ENCODE measurements at regions not wholly inside any gene's neighbourhood (a gene's known extent, or its start where the extent isn't known, plus 50 kb on each side); places are given as distances from the start of the nearest gene placed in this dataset.

DNA sequence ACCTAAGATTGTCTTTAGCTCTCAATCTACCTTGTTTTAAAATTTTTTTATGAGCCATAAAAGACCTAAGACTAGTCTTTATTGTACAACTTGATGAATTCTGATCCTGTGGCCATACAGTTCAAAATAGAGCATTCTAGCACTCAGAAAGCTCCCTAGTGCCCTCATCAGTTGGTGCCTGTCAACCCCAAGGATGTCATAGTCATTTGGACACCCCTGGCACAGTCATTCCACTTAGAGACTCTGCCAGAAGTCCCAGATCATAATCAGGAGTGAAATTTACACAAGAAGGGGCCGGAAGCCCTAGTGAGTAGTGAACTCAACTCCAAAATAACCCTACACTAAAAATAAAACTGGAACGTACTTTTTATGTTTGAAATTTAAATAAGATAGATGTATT lies 80.0 kb upstream of the INSIG1 start:
- Mint-ChIP-seq H3K4me1 (no peaks in the 10 kb centered on the region), H3K4me3 (no peak overlapping the region), H3K27ac (no peak overlapping the region), H3K27me3 (peaks cover 5 to 8% of the 10 kb centered on the region in 2 donors), H3K36me3 (no peaks in the 10 kb centered on the region), H3K9me3 (no peaks in the 10 kb centered on the region)
- no peak overlapping the region for H3K4me3 ChIP-seq (ENCODE audit: low read length in 2 of 2)
- no peaks in the 10 kb centered on the region for H3K27me3 ChIP-seq (ENCODE audit: insufficient read depth, low read length)
- no peaks in the 10 kb centered on the region for H3K9me3 ChIP-seq (ENCODE audit: control insufficient read depth in 1 of 2, low read length in 2 of 2)
- DNase-seq = no peak
- intact Hi-C loops (cut with micrococcal nuclease) = no loop called here
- POLR2A ChIA-PET (ENCODE audit: partially characterized antibody) = no interaction called here
- no peaks in the 10 kb centered on the region for H3K36me3 ChIP-seq (ENCODE audit: insufficient read depth, low read length)
- H3K4me1 ChIP-seq (ENCODE audit: insufficient read depth, low read length) = no peaks in the 10 kb centered on the region
- no peak overlapping the region for H3K27ac ChIP-seq (ENCODE audit: low read depth, low read length)
- CTCF ChIA-PET (ENCODE audit: partially characterized antibody) = no interaction called here

DNA sequence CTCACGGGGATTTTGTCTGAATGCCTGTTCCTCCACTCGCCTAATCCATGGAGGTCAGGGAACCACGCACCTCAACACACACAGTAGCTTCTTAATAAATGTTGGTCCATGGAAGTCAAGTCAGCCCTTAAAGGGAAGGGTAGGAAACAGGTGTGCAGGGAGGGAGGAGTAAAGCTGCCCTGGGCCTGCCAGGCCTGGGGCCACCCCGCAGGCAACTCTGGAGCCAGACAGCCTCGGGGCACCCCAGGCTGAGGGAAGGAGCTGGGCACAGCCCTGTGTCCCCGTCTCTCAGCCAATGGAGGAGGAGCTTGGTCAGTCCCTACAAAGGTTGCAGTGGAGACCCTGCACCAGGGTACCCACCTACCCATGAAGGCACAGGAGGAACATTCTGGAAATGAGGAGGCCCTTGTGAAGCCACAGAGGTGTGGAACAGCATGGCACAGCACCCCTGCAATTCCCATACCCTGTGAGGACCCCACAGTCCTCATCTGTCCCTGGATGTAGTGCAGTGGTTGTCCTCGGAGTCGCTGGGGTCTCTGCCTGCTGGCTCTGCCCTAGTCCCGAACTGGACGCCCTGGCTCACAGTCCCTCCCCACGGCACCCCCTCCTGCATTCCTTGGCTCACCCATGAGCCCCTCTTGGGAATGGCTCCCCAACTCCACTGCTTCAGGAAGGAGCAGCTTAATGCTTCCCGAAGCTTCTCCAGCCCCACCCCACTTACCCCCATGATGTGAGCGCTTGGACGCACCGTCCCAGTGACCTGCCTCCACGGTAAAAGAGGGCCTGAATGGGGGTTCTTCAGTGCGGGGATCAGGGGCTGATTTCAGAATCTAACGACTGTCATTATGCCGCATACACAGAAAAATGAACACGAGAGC lies 79.2 kb upstream of the INSIG1 start:
- no peaks in the 10 kb centered on the region for H3K9me3 ChIP-seq (ENCODE audit: control insufficient read depth in 1 of 2, low read length in 2 of 2)
- DNase-seq = no peak
- no peaks in the 10 kb centered on the region for H3K4me1 Mint-ChIP-seq
- ChIA-PET POLR2A (ENCODE audit: partially characterized antibody) (no interaction called here), CTCF (ENCODE audit: partially characterized antibody) (interaction anchor here (2.4 kb wide), 1 partner anchor 126 kb away, joined by 7 read pairs; no protein-coding TSS in a partner anchor)
- H3K36me3 Mint-ChIP-seq = no peaks in the 10 kb centered on the region
- H3K4me3 Mint-ChIP-seq = no peak overlapping the region
- H3K27ac ChIP-seq (ENCODE audit: low read depth, low read length) = no peak overlapping the region
- intact Hi-C loops (cut with micrococcal nuclease) = no loop called here
- H3K9me3 Mint-ChIP-seq = no peaks in the 10 kb centered on the region
- no peak overlapping the region for H3K4me3 ChIP-seq (ENCODE audit: low read length in 2 of 2)
- H3K4me1 ChIP-seq (ENCODE audit: insufficient read depth, low read length) = no peaks in the 10 kb centered on the region
- no peaks in the 10 kb centered on the region for H3K36me3 ChIP-seq (ENCODE audit: insufficient read depth, low read length)
- no peak overlapping the region for H3K27ac Mint-ChIP-seq
- no peaks in the 10 kb centered on the region for H3K27me3 ChIP-seq (ENCODE audit: insufficient read depth, low read length)
- H3K27me3 Mint-ChIP-seq = peaks cover 5 to 8% of the 10 kb centered on the region in 2 donors

DNA sequence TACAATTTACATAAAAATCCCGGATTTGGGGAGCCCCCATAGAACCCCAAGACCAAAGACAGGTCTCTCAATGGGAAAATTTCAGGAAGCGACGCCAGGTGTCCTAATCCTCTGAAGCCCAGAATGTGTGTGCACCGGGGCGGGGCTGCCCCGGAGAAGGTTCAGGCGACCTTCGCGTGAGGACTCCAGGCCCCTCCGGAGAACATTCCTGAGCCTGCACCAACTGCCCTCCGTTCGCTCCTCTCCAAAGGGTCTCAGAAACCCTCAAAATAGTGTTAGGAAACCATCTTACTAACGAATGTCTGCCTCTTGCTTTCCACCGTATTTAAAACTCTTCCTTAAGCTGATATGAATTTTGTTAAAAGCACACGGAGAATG lies 78.5 kb upstream of the INSIG1 start:
- H3K36me3 Mint-ChIP-seq = no peaks in the 10 kb centered on the region
- H3K27me3 Mint-ChIP-seq = peaks cover 5 to 7% of the 10 kb centered on the region in 2 donors
- no peak overlapping the region for H3K4me3 ChIP-seq (ENCODE audit: low read length in 2 of 2)
- no peak overlapping the region for H3K4me3 Mint-ChIP-seq
- H3K27ac ChIP-seq (ENCODE audit: low read depth, low read length) = no peak overlapping the region
- no peak for DNase-seq
- H3K36me3 ChIP-seq (ENCODE audit: insufficient read depth, low read length) = no peaks in the 10 kb centered on the region
- H3K9me3 ChIP-seq (ENCODE audit: control insufficient read depth in 1 of 2, low read length in 2 of 2) = no peaks in the 10 kb centered on the region
- no peaks in the 10 kb centered on the region for H3K27me3 ChIP-seq (ENCODE audit: insufficient read depth, low read length)
- H3K9me3 Mint-ChIP-seq = no peaks in the 10 kb centered on the region
- ChIA-PET CTCF (ENCODE audit: partially characterized antibody) (interaction anchor here (2.4 kb wide), 1 partner anchor 126 kb away, joined by 7 read pairs; no protein-coding TSS in a partner anchor), POLR2A (ENCODE audit: partially characterized antibody) (no interaction called here)
- intact Hi-C loops (cut with micrococcal nuclease) = no loop called here
- no peak overlapping the region for H3K27ac Mint-ChIP-seq
- H3K4me1 Mint-ChIP-seq = no peaks in the 10 kb centered on the region
- H3K4me1 ChIP-seq (ENCODE audit: insufficient read depth, low read length) = no peaks in the 10 kb centered on the region

DNA sequence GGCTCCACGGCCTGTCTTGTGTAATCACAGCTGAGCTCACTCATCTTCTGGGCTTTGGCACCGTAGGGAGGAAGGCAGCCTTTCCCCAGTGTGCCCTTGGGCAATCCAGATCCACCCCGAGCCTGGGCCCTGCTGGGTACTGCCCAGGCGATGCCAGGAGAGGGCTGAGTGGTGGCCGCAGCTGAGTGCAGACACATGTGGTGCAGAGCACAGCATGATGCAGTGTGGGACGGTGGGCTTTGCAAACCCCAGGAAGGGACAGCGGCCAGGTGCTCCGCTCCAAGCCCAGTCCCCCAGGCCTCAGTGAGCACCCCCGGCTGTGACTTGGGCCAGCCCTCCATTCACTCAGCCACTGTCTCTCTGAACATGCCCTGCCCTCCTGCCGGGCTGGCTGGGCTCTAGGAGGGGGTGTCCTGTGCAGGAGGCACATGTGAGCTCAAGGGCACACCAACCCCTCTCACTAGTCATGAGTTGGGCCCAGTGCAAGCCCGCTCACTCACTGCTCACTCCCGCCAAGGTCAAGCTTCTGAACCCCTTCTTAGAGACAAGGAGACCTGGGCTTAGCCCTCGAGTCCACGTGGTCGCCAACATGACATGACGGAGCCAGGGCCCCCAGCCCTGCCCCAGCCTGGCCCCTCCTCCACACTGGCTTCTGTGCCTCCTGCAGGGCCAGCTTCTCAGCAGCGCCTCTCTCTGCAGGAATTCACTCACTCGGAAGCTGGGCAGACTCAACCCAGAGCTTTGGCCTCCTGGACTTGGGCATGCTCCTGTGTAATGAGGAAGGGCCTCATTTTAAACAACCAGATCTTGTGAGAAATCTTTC lies 77.5 kb upstream of the INSIG1 start:
- no peaks in the 10 kb centered on the region for H3K36me3 ChIP-seq (ENCODE audit: insufficient read depth, low read length)
- CTCF ChIA-PET (ENCODE audit: partially characterized antibody) = interaction anchor here (2.4 kb wide), 1 partner anchor 125 kb away, joined by 7 read pairs; no protein-coding TSS in a partner anchor
- POLR2A ChIA-PET (ENCODE audit: partially characterized antibody) = no interaction called here
- no peak overlapping the region for H3K4me3 Mint-ChIP-seq
- no peak for DNase-seq
- intact Hi-C loops (cut with micrococcal nuclease) = no loop called here
- H3K27ac ChIP-seq (ENCODE audit: low read depth, low read length) = no peak overlapping the region
- H3K9me3 Mint-ChIP-seq = no peaks in the 10 kb centered on the region
- no peaks in the 10 kb centered on the region for H3K9me3 ChIP-seq (ENCODE audit: control insufficient read depth in 1 of 2, low read length in 2 of 2)
- H3K4me1 ChIP-seq (ENCODE audit: insufficient read depth, low read length) = no peaks in the 10 kb centered on the region
- H3K27ac Mint-ChIP-seq = no peak overlapping the region
- H3K36me3 Mint-ChIP-seq = no peaks in the 10 kb centered on the region
- peaks cover 4 to 5% of the 10 kb centered on the region in 2 donors for H3K27me3 Mint-ChIP-seq
- H3K27me3 ChIP-seq (ENCODE audit: insufficient read depth, low read length) = no peaks in the 10 kb centered on the region
- no peak overlapping the region for H3K4me3 ChIP-seq (ENCODE audit: low read length in 2 of 2)
- H3K4me1 Mint-ChIP-seq = no peaks in the 10 kb centered on the region

DNA sequence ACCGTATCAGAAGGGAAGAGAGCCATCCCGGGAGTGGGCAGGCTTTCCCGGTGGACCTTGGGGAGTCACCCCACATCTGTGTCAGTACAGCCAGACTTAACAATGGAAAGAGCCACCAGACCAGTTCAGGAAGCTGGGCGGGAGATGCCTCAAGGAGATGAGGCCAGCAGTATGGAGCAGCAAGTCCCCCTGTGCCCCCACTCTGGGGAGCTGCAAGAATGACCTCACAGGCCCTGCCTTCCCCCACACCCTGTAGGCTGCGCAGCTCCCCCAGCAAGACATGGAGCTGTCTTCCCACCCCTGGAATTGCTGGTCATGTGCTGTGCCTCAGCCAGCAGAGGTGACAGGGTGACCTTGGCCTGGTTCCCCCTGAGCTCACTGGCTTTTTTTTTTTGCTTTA lies 76.8 kb upstream of the INSIG1 start:
- H3K27ac ChIP-seq (ENCODE audit: low read depth, low read length) = no peak overlapping the region
- no peak for DNase-seq
- H3K27ac Mint-ChIP-seq = no peak overlapping the region
- no peak overlapping the region for H3K4me3 ChIP-seq (ENCODE audit: low read length in 2 of 2)
- peaks cover 3 to 4% of the 10 kb centered on the region in 2 donors for H3K27me3 Mint-ChIP-seq
- H3K9me3 ChIP-seq (ENCODE audit: control insufficient read depth in 1 of 2, low read length in 2 of 2) = no peaks in the 10 kb centered on the region
- H3K36me3 ChIP-seq (ENCODE audit: insufficient read depth, low read length) = no peaks in the 10 kb centered on the region
- no peaks in the 10 kb centered on the region for H3K36me3 Mint-ChIP-seq
- no peak overlapping the region for H3K4me3 Mint-ChIP-seq
- CTCF ChIA-PET (ENCODE audit: partially characterized antibody) = no interaction called here
- POLR2A ChIA-PET (ENCODE audit: partially characterized antibody) = no interaction called here
- H3K9me3 Mint-ChIP-seq = no peaks in the 10 kb centered on the region
- intact Hi-C loops (cut with micrococcal nuclease) = no loop called here
- H3K27me3 ChIP-seq (ENCODE audit: insufficient read depth, low read length) = no peaks in the 10 kb centered on the region
- H3K4me1 ChIP-seq (ENCODE audit: insufficient read depth, low read length) = no peaks in the 10 kb centered on the region
- H3K4me1 Mint-ChIP-seq = peaks cover 0 to 4% (median 0%) of the 10 kb centered on the region in 4 donors

DNA sequence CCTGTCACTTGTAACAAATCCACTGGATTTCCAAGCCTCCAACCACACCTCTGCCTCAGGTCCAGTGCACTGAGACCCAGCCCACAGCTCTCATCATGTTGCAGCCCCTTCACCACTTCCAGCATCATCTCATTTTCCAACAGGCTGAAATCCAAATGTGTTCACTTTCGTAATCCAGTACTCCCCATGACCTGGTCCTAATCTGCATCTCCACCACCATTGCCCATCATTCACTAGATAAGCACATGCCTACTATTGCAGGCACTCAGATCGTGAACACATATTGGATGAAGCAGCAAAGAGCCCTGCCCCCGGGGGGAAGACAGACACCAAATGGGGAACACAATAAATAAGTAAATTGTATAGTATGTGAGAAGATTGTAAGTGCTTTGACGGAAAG lies 76.1 kb upstream of the INSIG1 start:
- intact Hi-C loops (cut with micrococcal nuclease) = no loop called here
- Histone ChIP-seq H3K36me3 (ENCODE audit: insufficient read depth, low read length) (no peaks in the 10 kb centered on the region), H3K27ac (ENCODE audit: low read depth, low read length) (no peak overlapping the region), H3K9me3 (ENCODE audit: control insufficient read depth in 1 of 2, low read length in 2 of 2) (no peaks in the 10 kb centered on the region), H3K4me3 (ENCODE audit: low read length in 2 of 2) (no peak overlapping the region), H3K27me3 (ENCODE audit: insufficient read depth, low read length) (no peaks in the 10 kb centered on the region), H3K4me1 (ENCODE audit: insufficient read depth, low read length) (no peaks in the 10 kb centered on the region)
- ChIA-PET CTCF (ENCODE audit: partially characterized antibody) (no interaction called here), POLR2A (ENCODE audit: partially characterized antibody) (no interaction called here)
- no peak overlapping the region for H3K4me3 Mint-ChIP-seq
- H3K4me1 Mint-ChIP-seq = peaks cover 0 to 4% (median 0%) of the 10 kb centered on the region in 4 donors
- H3K27ac Mint-ChIP-seq = peak overlapping the region in 2 of 7 donors; percentile 1 to 55
- no peaks in the 10 kb centered on the region for H3K9me3 Mint-ChIP-seq
- H3K36me3 Mint-ChIP-seq = no peaks in the 10 kb centered on the region
- H3K27me3 Mint-ChIP-seq = peaks cover 2 to 3% of the 10 kb centered on the region in 2 donors
- no peak for DNase-seq

DNA sequence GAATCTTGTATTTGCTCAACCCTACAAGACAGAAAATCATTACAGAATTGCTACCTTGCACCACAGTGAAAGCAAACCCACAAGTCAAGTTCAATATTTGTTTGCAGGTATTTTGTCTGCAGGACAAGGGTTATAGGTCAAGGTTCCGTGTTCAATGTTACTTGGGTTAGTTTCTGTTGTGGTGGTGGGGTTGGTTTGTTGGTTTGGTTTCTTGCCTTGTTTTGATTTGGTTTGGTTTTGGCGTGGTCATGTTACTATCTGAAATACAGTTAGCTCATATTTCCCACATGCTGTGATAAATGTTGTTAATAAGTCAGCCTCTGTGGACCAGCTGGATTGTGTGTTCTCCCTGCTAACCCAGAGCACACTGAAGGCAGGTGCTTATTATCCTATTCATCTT lies 75.6 kb upstream of the INSIG1 start:
- POLR2A ChIA-PET (ENCODE audit: partially characterized antibody) = no interaction called here
- no peak overlapping the region for H3K27ac Mint-ChIP-seq
- CTCF ChIA-PET (ENCODE audit: partially characterized antibody) = no interaction called here

More for the DNA sequence above, 75.6 kb upstream of the INSIG1 start:
- H3K27ac ChIP-seq (ENCODE audit: low read depth, low read length) = no peak overlapping the region
- no peaks in the 10 kb centered on the region for H3K36me3 ChIP-seq (ENCODE audit: insufficient read depth, low read length)
- H3K9me3 Mint-ChIP-seq = no peaks in the 10 kb centered on the region
- DNase-seq = no peak
- peaks cover 3% of the 10 kb centered on the region in 2 donors for H3K27me3 Mint-ChIP-seq
- H3K27me3 ChIP-seq (ENCODE audit: insufficient read depth, low read length) = no peaks in the 10 kb centered on the region
- H3K36me3 Mint-ChIP-seq = no peaks in the 10 kb centered on the region
- no peak overlapping the region for H3K4me3 ChIP-seq (ENCODE audit: low read length in 2 of 2)
- intact Hi-C loops (cut with micrococcal nuclease) = no loop called here
- no peaks in the 10 kb centered on the region for H3K9me3 ChIP-seq (ENCODE audit: control insufficient read depth in 1 of 2, low read length in 2 of 2)
- H3K4me1 ChIP-seq (ENCODE audit: insufficient read depth, low read length) = no peaks in the 10 kb centered on the region
- H3K4me1 Mint-ChIP-seq = peaks cover 0 to 4% (median 0%) of the 10 kb centered on the region in 4 donors
- H3K4me3 Mint-ChIP-seq = no peak overlapping the region

All from CD4-positive, alpha-beta memory T cell (primary cell).